Parathyroid adenoma (tissue), 2 donors: ENCODE measurements at regions not wholly inside any gene's neighbourhood (a gene's known extent, or its start where the extent isn't known, plus 50 kb on each side); places are given as distances from the start of the nearest gene placed in this dataset.

Experiments
- H2AFZ ChIP-seq: fragments of 300-600 bp; sonication (generic); one replicate; pipeline ENCODE4 v1.7.0; 2017; ENCODE audit warnings: antibody characterized with exemption, mild to moderate bottlenecking
- H3K27ac ChIP-seq: fragments of 300-600 bp; sonication (generic); one replicate; pipeline ENCODE4 v1.7.0; 2017
- H3K27me3 ChIP-seq: fragments of 300-600 bp; sonication (generic); one replicate; pipeline ENCODE4 v1.7.0; 2017; ENCODE audit warnings: low read length; ENCODE audit not compliant: control insufficient read depth, insufficient read depth
- H3K36me3 ChIP-seq: fragments of 300-600 bp; sonication (generic); one replicate; pipeline ENCODE4 v1.7.0; 2017; ENCODE audit warnings: low read length; ENCODE audit not compliant: control insufficient read depth, insufficient read depth
- H3K4me1 ChIP-seq: fragments of 300-600 bp; sonication (generic); one replicate; pipeline ENCODE4 v1.7.0; 2017; ENCODE audit warnings: control low read depth
- H3K4me2 ChIP-seq: fragments of 300-600 bp; sonication (generic); one replicate; pipeline ENCODE4 v1.7.0; 2017; ENCODE audit warnings: low read length
- H3K4me3 ChIP-seq: fragments of 300-600 bp; sonication (generic); one replicate; pipeline ENCODE4 v1.7.0; 2017; ENCODE audit warnings: low read depth, low read length
- H3K79me2 ChIP-seq: fragments of 300-600 bp; sonication (generic); one replicate; pipeline ENCODE4 v1.7.0; 2017; ENCODE audit warnings: control low read depth
- H3K9ac ChIP-seq: fragments of 300-600 bp; sonication (generic); one replicate; pipeline ENCODE4 v1.7.0; 2017; ENCODE audit warnings: mild to moderate bottlenecking
- H3K9me3 ChIP-seq: fragments of 300-600 bp; sonication (generic); one replicate; pipeline ENCODE4 v1.7.0; 2017; ENCODE audit warnings: low read length; ENCODE audit not compliant: control insufficient read depth
- CTCF ChIP-seq: fragments of 300-600 bp; sonication (generic); IDR thresholded peaks from one replicate; pipeline ENCODE4 v1.7.0; 2017; ENCODE audit warnings: antibody characterized with exemption, mild to moderate bottlenecking
- donor health status: primary hyperparathyroidism.

- Histone ChIP-seq H3K4me3 (no peak overlapping the region), H3K4me1 (no peaks in the 10 kb centered on the region), H3K4me2 (no peak overlapping the region), H3K9ac (no peak overlapping the region), H3K27ac (no peak overlapping the region), H3K79me2 (no peaks in the 10 kb centered on the region), H3K36me3 (no peaks in the 10 kb centered on the region), H3K9me3 (no peaks in the 10 kb centered on the region), H2AFZ (no peak overlapping the region), H3K27me3 (no peaks in the 10 kb centered on the region)
- TF ChIP-seq CTCF = no peak
Measured at GRCh38 chr20:17787816-17788215, 88.0 kb downstream of the BANF2 start.

GRCh38 chr20:17786221-17786718 is 86.5 kb downstream of the BANF2 start:
- Histone ChIP-seq H3K9me3 (no peaks in the 10 kb centered on the region), H3K4me1 (no peaks in the 10 kb centered on the region), H3K79me2 (no peaks in the 10 kb centered on the region), H3K4me3 (no peak overlapping the region), H3K27me3 (no peaks in the 10 kb centered on the region), H2AFZ (no peak overlapping the region), H3K36me3 (no peaks in the 10 kb centered on the region), H3K9ac (no peak overlapping the region), H3K4me2 (no peak overlapping the region), H3K27ac (no peak overlapping the region)
- no peak for TF ChIP-seq CTCF
